Activated CD4-positive, alpha-beta T cell treated with anti-CD3 and anti-CD28 coated beads, Interleukin-2, amount 50 U/mL, for 24 hours (primary cell): ENCODE measurements at regions not wholly inside any gene's neighbourhood (a gene's known extent, or its start where the extent isn't known, plus 50 kb on each side); places are given as distances from the start of the nearest gene placed in this dataset.
"Not testable (repeated sequence)": the region's sequence is repeated elsewhere in the genome, so short reads cannot be mapped to it uniquely, and the experiment has no call there.

ENCODE experiments used
- DNase-seq, 2 donors: peaks; one replicate each; pipeline ENCODE4 v3.0.0-alpha.2; 2020; ENCODE audit warnings: low read depth in 1 of 2, low spot score in 1 of 2

GRCh38 chr10:105745596-105746148 lies 1104.6 kb downstream of the SORCS3 start:
- DNase-seq, result no peak

GRCh38 chr10:105743343-105744056 lies 1102.4 kb downstream of the SORCS3 start:
- DNase-seq, result no peak

- no peak for DNase-seq
Measured at GRCh38 chr10:105742923-105743322, 1101.8 kb downstream of the SORCS3 start.

GRCh38 chr10:105742184-105742583 lies 1101.1 kb downstream of the SORCS3 start:
- DNase-seq, result no peak

GRCh38 chr10:105734479-105734878 lies 1093.4 kb downstream of the SORCS3 start:
- DNase-seq, result no peak

GRCh38 chr10:105733924-105734323 lies 1092.8 kb downstream of the SORCS3 start:
- no peak for DNase-seq

GRCh38 chr10:105729428-105729827 lies 1088.3 kb downstream of the SORCS3 start:
- no peak for DNase-seq

GRCh38 chr10:105727586-105727985 lies 1086.5 kb downstream of the SORCS3 start:
- not testable (repeated sequence) for DNase-seq

- no peak for DNase-seq
Measured at GRCh38 chr10:105727131-105727530, 1086.0 kb downstream of the SORCS3 start.

GRCh38 chr10:105726149-105726548 lies 1085.1 kb downstream of the SORCS3 start:
- DNase-seq, result no peak

GRCh38 chr10:105725007-105725406 lies 1083.9 kb downstream of the SORCS3 start:
- DNase-seq, result no peak

GRCh38 chr10:105718207-105718995 lies 1077.3 kb downstream of the SORCS3 start:
- DNase-seq, result no peak

- no peak for DNase-seq
Measured at GRCh38 chr10:105714728-105715127, 1073.6 kb downstream of the SORCS3 start.

- no peak for DNase-seq
Measured at GRCh38 chr10:105707603-105708002, 1066.5 kb downstream of the SORCS3 start.

- no peak for DNase-seq
Measured at GRCh38 chr10:105706281-105707026, 1065.4 kb downstream of the SORCS3 start.

GRCh38 chr10:105702211-105702610 lies 1061.1 kb downstream of the SORCS3 start:
- no peak for DNase-seq

GRCh38 chr10:105700218-105700617 lies 1059.1 kb downstream of the SORCS3 start:
- no peak for DNase-seq

- DNase-seq, result no peak
Measured at GRCh38 chr10:105699504-105699903, 1058.4 kb downstream of the SORCS3 start.

GRCh38 chr10:105698592-105698991 lies 1057.5 kb downstream of the SORCS3 start:
- no peak for DNase-seq

- no peak for DNase-seq
Measured at GRCh38 chr10:105697290-105697780, 1056.2 kb downstream of the SORCS3 start.

GRCh38 chr10:105691811-105692210 lies 1050.7 kb downstream of the SORCS3 start:
- DNase-seq, result no peak
